ENCODE measurements at regions not wholly inside any gene's neighbourhood (a gene's known extent, or its start where the extent isn't known, plus 50 kb on each side); places are given as distances from the start of the nearest gene placed in this dataset.

DNA sequence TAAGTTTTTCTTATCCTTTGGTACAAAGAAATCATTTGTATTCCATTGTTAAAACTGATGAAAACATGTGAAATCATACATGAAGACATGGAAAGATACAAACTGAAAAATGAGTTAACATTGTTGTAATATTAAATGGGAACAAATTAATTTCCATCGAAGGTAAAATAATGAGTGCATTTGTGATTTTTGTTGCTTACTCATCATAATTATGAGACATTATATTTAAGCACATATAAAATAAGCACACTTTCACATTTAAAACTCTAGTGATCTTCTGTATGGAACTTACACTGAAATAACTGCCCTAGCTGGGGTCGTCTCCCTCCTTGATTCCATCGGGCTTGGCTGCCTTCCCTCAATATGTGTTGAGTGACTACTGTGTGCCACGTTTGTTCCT is 204.2 kb upstream of the PRPS1L1 start:
- Histone ChIP-seq H3K27me3 (ENCODE audit: insufficient read depth, low read length) (no peaks in the 10 kb centered on the region), H3K9me3 (ENCODE audit: control insufficient read depth in 1 of 2, insufficient read depth in 1 of 2, low read depth in 1 of 2, low read length in 2 of 2) (no peaks in the 10 kb centered on the region), H3K4me2 (ENCODE audit: low read length) (no peak overlapping the region), H3K27ac (ENCODE audit: low read depth, low read length) (no peak overlapping the region), H3K9ac (ENCODE audit: low read length) (no peak overlapping the region), H3K36me3 (ENCODE audit: control insufficient read depth in 1 of 2, insufficient read depth in 2 of 2, low read length in 2 of 2) (no peaks in the 10 kb centered on the region), H4K20me1 (ENCODE audit: insufficient read depth) (no peaks in the 10 kb centered on the region), H3K9me2 (ENCODE audit: insufficient read depth) (no peaks in the 10 kb centered on the region), H3K79me2 (ENCODE audit: insufficient read depth, low read length) (no peaks in the 10 kb centered on the region), H3K4me3 (replicated peaks in 1 of 2; ENCODE audit: low read depth in 1 of 2, low read length in 2 of 2) (no peak overlapping the region), H2AFZ (ENCODE audit: low read depth, low read length, poor library complexity, severe bottlenecking) (no peak overlapping the region), H3K4me1 (ENCODE audit: control insufficient read depth in 1 of 2, insufficient read depth in 2 of 2, low read length in 2 of 2) (no peaks in the 10 kb centered on the region)
- no peak for ATAC-seq
- DNase-seq (ENCODE audit: low read depth, low spot score) = no peak
- RAD21 ChIA-PET (ENCODE audit: low non-redundant PET in 1 of 2, low total read pairs in 2 of 2, uncharacterized antibody in 2 of 2, unreplicated experiment in 2 of 2) = no interaction called here
- TF ChIP-seq FOSL1 (IDR thresholded peaks at IDR 0.05; ENCODE audit: low read depth) (no peak), POLR2AphosphoS5 (IDR thresholded peaks at IDR 0.05; ENCODE audit: low read depth, low read length) (no peak), CBX3 (IDR thresholded peaks at IDR 0.05; ENCODE audit: low read depth) (no peak), POLR2A (IDR thresholded peaks at IDR 0.05; ENCODE audit: borderline replicate concordance, extremely low read depth, insufficient read depth, insufficient read length) (no peak), ZFX (IDR thresholded peaks at IDR 0.05) (no peak), YY1 (IDR thresholded peaks at IDR 0.05; ENCODE audit: extremely low read depth, insufficient replicate concordance, low read depth, low read length) (no peak), RAD21 (IDR thresholded peaks at IDR 0.05; ENCODE audit: low read depth) (no peak), SP1 (IDR thresholded peaks at IDR 0.05; ENCODE audit: low read depth) (no peak), SIN3A (IDR thresholded peaks at IDR 0.05; ENCODE audit: low read depth) (no peak), ZNF274 (IDR thresholded peaks at IDR 0.05; ENCODE audit: low read depth, low read length) (no peak)
- TF ChIP-seq, protein P1, sequence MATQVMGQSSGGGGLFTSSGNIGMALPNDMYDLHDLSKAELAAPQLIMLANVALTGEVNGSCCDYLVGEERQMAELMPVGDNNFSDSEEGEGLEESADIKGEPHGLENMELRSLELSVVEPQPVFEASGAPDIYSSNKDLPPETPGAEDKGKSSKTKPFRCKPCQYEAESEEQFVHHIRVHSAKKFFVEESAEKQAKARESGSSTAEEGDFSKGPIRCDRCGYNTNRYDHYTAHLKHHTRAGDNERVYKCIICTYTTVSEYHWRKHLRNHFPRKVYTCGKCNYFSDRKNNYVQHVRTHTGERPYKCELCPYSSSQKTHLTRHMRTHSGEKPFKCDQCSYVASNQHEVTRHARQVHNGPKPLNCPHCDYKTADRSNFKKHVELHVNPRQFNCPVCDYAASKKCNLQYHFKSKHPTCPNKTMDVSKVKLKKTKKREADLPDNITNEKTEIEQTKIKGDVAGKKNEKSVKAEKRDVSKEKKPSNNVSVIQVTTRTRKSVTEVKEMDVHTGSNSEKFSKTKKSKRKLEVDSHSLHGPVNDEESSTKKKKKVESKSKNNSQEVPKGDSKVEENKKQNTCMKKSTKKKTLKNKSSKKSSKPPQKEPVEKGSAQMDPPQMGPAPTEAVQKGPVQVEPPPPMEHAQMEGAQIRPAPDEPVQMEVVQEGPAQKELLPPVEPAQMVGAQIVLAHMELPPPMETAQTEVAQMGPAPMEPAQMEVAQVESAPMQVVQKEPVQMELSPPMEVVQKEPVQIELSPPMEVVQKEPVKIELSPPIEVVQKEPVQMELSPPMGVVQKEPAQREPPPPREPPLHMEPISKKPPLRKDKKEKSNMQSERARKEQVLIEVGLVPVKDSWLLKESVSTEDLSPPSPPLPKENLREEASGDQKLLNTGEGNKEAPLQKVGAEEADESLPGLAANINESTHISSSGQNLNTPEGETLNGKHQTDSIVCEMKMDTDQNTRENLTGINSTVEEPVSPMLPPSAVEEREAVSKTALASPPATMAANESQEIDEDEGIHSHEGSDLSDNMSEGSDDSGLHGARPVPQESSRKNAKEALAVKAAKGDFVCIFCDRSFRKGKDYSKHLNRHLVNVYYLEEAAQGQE (IDR thresholded peaks at IDR 0.05; ENCODE audit: low read depth) = no peak
- TF ChIP-seq, protein P2, sequence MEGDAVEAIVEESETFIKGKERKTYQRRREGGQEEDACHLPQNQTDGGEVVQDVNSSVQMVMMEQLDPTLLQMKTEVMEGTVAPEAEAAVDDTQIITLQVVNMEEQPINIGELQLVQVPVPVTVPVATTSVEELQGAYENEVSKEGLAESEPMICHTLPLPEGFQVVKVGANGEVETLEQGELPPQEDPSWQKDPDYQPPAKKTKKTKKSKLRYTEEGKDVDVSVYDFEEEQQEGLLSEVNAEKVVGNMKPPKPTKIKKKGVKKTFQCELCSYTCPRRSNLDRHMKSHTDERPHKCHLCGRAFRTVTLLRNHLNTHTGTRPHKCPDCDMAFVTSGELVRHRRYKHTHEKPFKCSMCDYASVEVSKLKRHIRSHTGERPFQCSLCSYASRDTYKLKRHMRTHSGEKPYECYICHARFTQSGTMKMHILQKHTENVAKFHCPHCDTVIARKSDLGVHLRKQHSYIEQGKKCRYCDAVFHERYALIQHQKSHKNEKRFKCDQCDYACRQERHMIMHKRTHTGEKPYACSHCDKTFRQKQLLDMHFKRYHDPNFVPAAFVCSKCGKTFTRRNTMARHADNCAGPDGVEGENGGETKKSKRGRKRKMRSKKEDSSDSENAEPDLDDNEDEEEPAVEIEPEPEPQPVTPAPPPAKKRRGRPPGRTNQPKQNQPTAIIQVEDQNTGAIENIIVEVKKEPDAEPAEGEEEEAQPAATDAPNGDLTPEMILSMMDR (IDR thresholded peaks at IDR 0.05 in 2 of 3, conservative IDR thresholded peaks at IDR 0.05 in 1 of 3; ENCODE audit: borderline replicate concordance in 1 of 3, insufficient read depth in 1 of 3, low read depth in 2 of 3, low read length in 2 of 3) = no peak
- TF ChIP-seq, protein P3, sequence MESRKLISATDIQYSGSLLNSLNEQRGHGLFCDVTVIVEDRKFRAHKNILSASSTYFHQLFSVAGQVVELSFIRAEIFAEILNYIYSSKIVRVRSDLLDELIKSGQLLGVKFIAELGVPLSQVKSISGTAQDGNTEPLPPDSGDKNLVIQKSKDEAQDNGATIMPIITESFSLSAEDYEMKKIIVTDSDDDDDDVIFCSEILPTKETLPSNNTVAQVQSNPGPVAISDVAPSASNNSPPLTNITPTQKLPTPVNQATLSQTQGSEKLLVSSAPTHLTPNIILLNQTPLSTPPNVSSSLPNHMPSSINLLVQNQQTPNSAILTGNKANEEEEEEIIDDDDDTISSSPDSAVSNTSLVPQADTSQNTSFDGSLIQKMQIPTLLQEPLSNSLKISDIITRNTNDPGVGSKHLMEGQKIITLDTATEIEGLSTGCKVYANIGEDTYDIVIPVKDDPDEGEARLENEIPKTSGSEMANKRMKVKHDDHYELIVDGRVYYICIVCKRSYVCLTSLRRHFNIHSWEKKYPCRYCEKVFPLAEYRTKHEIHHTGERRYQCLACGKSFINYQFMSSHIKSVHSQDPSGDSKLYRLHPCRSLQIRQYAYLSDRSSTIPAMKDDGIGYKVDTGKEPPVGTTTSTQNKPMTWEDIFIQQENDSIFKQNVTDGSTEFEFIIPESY (IDR thresholded peaks at IDR 0.05; ENCODE audit: extremely low read depth, insufficient replicate concordance, low read length) = no peak
- CTCF ChIA-PET = no interaction called here
- BruUV-seq (replicated peaks) = no TSS peak
- POLR2A ChIA-PET = no interaction called here
- intact Hi-C loops (cut with micrococcal nuclease) = no loop called here
